Upper lobe of left lung (tissue), 4 donors: ENCODE measurements at regions not wholly inside any gene's neighbourhood (a gene's known extent, or its start where the extent isn't known, plus 50 kb on each side); places are given as distances from the start of the nearest gene placed in this dataset.

Experiments used
- EP300 ChIP-seq, 4 donors: sonication (generic); formaldehyde crosslinking; IDR thresholded peaks; one replicate each; pipeline ENCODE4 v1.5.1; 2017; ENCODE audit warnings: antibody characterized with exemption in 4 of 4, control low read depth in 2 of 4
- POLR2A ChIP-seq, 4 donors: fragments of 450-650 bp; IDR thresholded peaks; one replicate each; pipeline ENCODE4 v1.5.1; 2016 to 2017; ENCODE audit warnings: antibody characterized with exemption in 4 of 4, mild to moderate bottlenecking in 2 of 4
- POLR2AphosphoS5 ChIP-seq, 2 donors: sonication (generic); formaldehyde crosslinking; IDR thresholded peaks; one replicate each; pipeline ENCODE4 v1.5.1; 2017; ENCODE audit warnings: antibody characterized with exemption in 2 of 2
- TF ChIP-seq, protein P1 (sequence below), 6 experiments: fragments of 450-650 bp in 4 of 6; fragments of 200-600 bp in 2 of 6; sonication (generic) in 2 of 6; IDR thresholded peaks; one replicate each; pipeline ENCODE4 v1.5.1; 2016 to 2019; ENCODE audit warnings: antibody characterized with exemption in 6 of 6

DNA sequence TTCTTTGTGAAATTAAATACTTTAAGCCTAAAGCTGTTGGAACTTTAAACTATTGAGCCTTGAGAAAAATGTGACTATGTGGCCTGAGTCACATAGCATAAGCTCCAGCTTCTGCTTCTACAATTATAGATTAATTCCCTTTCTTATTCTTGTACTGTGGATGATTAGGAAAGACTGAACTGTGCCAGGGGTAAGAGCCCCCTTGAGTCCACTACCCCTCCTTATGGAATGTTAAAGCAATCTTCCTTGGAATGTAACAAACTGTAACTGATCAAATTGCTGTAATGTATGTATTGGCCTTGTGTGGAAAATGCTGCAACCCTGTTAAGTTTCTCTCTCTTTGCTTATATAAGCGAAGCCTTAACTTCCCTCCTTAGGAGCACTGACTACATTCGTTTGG, 273.2 kb downstream of the FAM170A start:
- no peak for TF ChIP-seq POLR2A (IDR thresholded peaks at IDR 0.05)
- TF ChIP-seq, protein P1, sequence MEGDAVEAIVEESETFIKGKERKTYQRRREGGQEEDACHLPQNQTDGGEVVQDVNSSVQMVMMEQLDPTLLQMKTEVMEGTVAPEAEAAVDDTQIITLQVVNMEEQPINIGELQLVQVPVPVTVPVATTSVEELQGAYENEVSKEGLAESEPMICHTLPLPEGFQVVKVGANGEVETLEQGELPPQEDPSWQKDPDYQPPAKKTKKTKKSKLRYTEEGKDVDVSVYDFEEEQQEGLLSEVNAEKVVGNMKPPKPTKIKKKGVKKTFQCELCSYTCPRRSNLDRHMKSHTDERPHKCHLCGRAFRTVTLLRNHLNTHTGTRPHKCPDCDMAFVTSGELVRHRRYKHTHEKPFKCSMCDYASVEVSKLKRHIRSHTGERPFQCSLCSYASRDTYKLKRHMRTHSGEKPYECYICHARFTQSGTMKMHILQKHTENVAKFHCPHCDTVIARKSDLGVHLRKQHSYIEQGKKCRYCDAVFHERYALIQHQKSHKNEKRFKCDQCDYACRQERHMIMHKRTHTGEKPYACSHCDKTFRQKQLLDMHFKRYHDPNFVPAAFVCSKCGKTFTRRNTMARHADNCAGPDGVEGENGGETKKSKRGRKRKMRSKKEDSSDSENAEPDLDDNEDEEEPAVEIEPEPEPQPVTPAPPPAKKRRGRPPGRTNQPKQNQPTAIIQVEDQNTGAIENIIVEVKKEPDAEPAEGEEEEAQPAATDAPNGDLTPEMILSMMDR (IDR thresholded peaks at IDR 0.05), result no peak
- TF ChIP-seq POLR2AphosphoS5 (IDR thresholded peaks at IDR 0.05), result no peak
- no peak for TF ChIP-seq EP300 (IDR thresholded peaks at IDR 0.05)
